GM18511 (cell line): ENCODE measurements at regions not wholly inside any gene's neighbourhood (a gene's known extent, or its start where the extent isn't known, plus 50 kb on each side); places are given as distances from the start of the nearest gene placed in this dataset.

Experiments used
- ATAC-seq: cut with Tn5 transposase; IDR thresholded peaks from one replicate; pipeline ENCODE4 v1.9.1; 2021; ENCODE audit warnings: mild to moderate bottlenecking, moderate library complexity; ENCODE audit not compliant: unreplicated experiment

- no peak for ATAC-seq
Observed at GRCh38 chr12:132395192-132395907, 66.0 kb upstream of the GALNT9 start.

DNA sequence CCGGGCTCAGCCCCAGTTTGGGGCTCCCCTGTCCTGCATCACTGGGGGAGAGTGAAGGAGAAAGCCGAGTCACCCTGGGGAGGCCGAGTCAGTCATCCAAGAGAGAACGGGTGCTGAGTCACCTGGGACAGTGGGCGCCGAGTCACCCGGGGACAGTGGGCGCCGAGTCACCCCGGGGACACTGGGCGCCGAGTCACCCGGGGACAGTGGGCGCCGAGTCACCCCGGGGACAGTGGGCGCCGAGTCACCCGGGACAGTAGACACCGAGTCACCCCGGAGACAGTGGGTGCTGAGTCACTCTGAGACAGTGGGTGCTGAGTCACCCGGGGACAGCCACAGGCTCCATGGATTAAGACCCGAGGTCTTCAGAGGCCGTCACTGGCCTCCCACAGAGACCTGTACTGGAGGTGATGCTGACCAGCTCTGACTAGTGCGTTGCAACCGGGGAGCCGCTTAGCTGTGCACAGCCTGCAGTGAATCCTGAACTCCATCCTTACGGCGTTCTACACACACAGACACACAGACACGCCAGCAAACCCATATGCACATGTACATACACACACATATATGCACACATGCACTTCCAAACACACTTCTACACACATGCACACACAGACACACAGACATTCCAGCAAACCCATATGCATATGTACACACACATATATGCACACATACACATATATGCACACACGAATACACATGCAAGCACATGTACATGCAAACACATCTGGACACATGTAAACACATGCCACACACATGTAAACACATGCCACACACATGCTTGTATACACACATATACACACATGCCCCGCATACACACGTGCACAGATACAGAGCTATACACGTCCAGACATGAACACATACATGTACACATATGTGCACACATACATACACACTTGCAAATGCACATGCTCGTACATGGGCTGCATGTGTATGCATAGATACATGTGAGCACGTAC, 64.9 kb upstream of the GALNT9 start:
- no peak for ATAC-seq

- ATAC-seq: no peak
Observed at GRCh38 chr12:132393245-132393795, 63.9 kb upstream of the GALNT9 start.

DNA sequence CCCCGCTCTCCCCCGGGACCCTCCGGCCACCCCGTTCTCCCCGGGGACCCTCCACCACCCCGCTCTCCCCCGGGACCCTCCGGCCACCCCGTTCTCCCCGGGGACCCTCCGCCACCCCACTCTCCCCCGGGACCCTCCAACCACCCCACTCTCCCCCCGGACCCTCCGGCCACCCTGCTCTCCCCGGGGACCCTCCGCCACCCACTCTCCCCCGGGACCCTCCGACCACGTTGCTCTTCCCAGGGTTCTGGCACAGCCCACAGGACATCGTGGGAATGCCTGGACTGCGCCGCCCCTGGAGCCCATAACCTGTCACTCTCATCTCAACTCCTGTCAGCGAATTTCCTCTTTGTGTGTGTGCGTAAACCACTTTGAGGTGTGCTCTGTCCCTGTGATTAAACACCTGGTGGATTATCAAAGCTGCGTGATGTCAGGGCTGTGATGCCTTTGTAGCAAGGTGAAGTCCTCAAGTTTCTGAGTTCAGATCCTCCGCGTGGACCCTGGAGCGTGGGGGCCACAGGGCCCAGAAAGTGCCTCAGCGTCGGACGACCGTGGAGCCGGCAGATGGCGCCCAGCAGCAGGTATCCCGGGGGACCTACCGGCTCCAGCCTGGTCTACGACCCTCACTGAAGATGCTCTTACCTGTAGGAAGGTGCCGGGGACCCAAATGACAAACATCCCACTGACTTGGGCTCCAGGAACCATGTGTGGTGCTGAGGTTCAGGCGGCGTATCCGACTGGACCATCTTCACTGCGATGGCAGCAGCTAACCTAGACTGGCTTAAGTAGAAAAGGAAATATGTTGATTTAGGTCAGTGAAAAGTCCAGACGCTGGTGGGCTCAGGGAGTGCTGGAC, 63.2 kb upstream of the GALNT9 start:
- no peak for ATAC-seq

DNA sequence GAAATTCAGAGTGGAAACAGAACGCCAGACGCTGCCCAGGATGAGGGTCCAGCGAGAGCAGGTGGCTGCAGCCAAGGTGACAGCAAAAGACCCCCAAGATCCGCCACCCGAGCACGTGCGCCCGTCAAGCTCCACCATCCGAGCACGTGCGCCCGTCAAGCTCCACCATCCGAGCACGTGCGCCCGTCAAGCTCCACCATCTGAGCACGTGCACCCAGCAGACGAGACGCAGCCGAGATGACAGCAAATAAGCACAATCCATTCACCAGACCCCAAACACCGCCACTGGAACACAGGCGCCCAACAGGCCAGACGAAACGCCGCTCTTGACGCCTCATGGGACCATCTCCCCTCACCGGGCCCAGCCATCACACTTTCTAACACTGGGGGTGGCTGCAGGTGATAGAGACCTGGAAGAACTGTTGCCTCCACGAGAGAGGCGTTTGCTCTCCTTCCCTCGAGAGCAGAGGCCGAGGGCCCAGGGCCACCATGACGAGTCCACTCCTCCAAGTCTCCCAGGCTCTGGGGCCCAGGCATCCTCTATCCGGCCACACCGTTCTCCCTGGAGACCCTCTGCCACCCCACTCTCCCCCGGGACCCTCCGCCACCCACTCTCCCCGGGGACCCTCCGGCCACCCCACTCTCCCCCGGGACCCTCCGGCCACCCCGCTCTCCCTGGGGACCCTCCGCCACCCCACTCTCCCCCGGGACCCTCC, 62.1 kb upstream of the GALNT9 start:
- no peak for ATAC-seq

- ATAC-seq: no peak
Observed at GRCh38 chr12:132390287-132391076, 61.1 kb upstream of the GALNT9 start.

GRCh38 chr12:132389526-132390286, 60.3 kb upstream of the GALNT9 start:
- ATAC-seq: no peak

DNA sequence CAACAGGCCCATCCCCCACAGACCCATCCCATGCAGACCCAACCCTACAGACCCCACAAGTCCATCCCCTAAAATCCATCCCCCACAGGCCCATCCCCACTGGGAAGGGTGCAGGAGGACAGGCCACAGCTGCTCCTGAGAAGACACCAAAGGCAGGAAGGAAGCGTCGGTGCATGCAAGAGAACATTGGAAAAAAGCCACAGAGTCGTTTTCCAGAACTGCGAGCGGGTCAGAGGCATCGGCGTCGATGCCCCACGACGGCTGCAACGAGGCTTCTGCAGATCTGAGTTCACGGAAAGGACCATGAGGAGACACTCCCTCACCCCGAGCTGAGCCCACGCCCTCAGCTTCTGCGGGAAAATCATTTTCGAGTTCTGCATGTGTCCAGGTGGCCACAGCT, 59.6 kb upstream of the GALNT9 start:
- ATAC-seq: no peak

DNA sequence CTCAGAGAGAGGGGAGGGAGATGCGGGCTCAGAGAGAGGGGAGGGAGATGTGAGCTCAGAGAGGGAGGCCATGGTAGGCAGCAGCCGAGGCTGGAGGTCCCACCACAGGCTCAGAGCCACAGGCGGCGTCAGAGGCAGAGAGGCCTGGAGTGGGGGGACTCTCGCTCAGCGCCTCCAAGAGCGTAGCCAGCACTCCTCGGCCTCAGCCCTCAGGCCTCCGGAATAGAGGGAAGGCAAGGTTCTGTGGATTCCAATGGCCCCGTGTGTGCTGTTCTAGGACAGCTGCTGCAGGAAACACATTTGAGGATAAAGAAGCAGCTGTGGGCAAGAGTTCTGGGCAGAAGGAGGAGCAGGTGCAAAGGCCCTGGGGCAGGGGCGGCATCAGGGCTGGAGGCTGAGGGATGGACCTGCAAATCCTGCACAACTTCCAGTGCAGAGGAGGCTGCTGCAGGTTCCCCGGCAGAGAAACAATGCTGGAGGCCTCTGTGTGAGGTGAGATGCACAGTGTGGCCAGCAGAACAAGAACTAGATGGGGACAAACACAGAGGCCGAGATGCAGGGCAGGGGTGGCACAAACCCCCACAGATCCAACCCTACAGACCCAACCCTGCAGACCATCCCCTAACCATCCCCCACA, 59.1 kb upstream of the GALNT9 start:
- ATAC-seq: no peak

GRCh38 chr12:132386926-132387497, 57.6 kb upstream of the GALNT9 start:
- ATAC-seq: no peak

DNA sequence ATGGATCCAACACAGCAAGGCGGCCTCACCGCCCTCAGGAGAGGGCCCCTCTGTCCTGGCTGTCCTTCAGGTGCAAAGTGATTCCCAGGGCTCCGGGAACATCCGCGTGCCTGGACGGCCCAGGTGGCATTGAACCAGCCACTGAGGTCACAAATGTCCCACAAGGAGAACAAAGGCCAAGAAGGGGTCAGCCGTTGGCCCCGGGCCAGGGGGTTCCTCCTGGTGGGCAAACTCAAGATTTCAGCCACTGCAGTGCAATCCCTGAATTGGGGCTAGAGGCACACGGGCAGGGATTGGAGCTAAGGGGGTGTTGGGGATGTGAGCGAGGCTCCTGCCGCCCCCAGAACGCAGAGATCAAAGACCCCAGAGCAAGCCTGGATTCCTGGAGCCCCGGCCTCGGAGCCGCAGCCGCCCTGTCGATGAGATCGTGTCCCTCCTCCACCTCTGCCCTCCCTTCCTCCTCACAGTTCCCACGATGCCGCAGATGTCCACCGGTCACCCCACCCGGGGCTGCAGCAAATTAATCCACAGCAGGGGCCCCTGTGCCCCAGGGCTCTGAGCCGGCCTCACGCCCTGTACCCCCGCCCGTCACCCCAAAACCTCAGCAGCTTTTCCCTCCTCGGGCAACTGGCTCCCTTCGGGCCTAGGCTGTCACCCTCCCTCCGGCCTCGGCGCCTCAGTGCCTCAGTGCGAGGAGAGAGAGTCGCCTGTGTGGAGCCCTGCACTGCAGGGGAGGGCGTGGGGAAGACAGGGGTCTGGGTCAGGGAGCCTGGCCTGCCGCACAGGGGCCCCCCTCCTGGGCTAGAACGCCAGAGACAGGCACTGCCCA, 56.7 kb upstream of the GALNT9 start:
- ATAC-seq: no peak

DNA sequence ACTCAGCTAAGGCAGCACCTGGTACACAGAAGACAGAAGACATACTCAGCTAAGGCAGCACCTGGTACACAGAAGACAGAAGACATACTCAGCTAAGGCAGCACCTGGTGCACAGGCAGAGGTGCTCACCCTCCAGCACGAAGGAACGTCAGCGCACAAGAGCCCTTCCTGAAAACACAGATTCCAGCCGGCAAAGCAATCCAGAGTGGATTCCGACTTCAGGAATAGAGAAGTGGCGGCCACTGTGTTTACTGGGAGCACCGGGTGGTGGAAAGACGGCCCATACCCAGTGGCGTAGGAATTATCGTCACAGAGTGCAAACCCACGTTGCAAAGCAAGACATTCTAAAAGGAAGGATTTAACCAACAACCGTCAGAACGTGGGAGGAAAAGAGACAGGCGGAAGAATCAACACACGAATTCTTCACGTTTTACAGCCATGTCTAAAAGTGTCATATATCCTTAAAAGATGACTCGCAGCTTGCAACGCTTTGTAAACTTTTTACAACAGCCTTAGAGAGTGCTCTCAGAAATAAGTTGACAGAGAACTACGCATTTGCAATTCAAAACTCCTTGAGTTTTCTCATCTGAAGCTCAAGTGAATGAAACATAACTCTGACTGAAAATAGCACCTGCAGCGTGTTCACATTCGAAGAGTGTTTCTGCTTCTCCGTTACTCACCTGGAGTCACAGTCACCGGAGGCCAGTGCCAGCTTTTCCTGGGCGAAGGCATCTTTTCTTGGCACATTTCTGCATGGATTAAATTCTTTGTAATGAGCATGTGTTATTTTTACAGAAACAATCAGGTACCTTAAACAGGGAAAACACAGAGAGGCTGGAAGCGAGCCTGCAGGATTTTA, 55.8 kb upstream of the GALNT9 start:
- no peak for ATAC-seq

- ATAC-seq: no peak
Observed at GRCh38 chr12:132380641-132381040, 51.3 kb upstream of the GALNT9 start.

DNA sequence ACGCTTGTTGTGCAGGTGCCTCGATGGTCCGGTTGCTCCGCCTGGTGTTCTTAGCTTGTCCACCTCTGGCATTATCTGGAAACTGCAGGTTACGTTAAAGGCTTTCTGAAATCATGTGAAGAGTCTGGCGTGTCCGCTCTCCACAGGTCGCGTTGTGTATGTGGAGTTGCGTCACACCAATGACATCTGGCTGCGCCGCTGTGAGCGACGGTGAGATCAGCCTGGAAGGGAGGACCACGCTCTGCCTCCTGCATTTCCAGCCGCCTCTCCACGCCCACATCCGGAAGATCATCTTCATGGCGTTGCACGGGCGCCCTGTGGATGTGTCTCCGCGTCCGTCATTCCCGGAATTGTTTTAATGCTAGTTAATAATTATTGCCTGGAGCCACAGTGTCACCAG, 50.6 kb upstream of the GALNT9 start:
- no peak for ATAC-seq

- no peak for ATAC-seq
Observed at GRCh38 chr12:132379576-132379975, 50.2 kb upstream of the GALNT9 start.
